ENCODE measurements at regions not wholly inside any gene's neighbourhood (a gene's known extent, or its start where the extent isn't known, plus 50 kb on each side); places are given as distances from the start of the nearest gene placed in this dataset.

DNA sequence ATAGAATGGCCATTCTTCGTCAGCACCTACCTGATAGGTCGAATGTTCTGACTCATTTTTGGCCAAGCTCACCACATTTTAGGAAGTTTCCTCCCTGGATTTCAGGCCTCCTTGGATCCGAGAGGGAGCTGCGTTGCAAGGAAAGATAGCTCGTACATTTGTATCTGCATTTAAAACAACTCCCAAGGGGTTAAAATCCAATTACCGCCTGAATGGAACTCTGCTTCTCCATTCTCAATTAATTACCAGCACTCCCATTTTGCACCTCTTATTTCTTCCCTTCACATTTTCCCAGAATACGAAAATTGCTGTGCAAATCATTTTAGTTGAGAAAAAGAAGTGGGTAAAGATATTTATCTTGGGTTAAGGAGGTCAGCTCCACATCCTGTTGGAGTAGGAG, 610.7 kb downstream of the NPHP4 start:
- intact Hi-C loops (cut with DNase I) = no loop called here
- no peak for DNase-seq (ENCODE audit: low spot score in 2 of 2)
- TF ChIP-seq, protein P1, sequence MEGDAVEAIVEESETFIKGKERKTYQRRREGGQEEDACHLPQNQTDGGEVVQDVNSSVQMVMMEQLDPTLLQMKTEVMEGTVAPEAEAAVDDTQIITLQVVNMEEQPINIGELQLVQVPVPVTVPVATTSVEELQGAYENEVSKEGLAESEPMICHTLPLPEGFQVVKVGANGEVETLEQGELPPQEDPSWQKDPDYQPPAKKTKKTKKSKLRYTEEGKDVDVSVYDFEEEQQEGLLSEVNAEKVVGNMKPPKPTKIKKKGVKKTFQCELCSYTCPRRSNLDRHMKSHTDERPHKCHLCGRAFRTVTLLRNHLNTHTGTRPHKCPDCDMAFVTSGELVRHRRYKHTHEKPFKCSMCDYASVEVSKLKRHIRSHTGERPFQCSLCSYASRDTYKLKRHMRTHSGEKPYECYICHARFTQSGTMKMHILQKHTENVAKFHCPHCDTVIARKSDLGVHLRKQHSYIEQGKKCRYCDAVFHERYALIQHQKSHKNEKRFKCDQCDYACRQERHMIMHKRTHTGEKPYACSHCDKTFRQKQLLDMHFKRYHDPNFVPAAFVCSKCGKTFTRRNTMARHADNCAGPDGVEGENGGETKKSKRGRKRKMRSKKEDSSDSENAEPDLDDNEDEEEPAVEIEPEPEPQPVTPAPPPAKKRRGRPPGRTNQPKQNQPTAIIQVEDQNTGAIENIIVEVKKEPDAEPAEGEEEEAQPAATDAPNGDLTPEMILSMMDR (IDR thresholded peaks at IDR 0.05) = no peak
- Histone ChIP-seq H3K27me3 (no peaks in the 10 kb centered on the region), H3K27ac (no peak overlapping the region), H3K4me1 (no peaks in the 10 kb centered on the region), H3K9me3 (no peaks in the 10 kb centered on the region), H3K36me3 (no peaks in the 10 kb centered on the region), H3K4me3 (no peak overlapping the region)

DNA sequence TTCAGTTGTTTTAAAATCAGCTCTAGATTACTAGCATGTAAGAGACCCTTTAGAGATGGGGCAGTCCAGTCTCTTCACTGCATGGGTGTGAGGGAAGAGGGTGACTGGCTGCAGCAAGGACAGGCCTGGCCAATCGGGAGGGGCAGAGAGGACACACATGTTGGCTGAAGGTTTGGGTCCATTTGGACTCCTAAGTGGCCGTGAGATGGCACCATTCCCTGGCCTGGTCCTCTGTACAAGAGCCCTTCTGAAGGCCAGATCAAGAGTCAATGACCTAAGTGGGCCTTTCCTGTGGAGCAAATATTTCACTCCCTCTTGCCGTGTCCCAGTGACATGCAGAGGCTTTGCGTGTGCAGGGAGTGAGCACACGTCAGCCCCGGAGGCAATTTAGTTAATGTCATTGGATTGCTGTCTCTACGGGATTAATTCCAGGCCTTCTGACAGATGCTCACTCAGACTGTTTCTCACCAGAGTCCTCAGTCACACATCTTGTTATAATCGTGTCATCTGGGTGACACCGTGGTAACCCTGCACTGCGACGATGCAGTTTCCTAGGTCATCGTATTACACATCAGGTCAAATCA, 613.0 kb downstream of the NPHP4 start:
- no peak for DNase-seq (ENCODE audit: low spot score in 2 of 2)
- TF ChIP-seq, protein P1 (IDR thresholded peaks at IDR 0.05) = no peak
- Histone ChIP-seq H3K27me3 (no peaks in the 10 kb centered on the region), H3K4me3 (no peak overlapping the region), H3K4me1 (no peaks in the 10 kb centered on the region), H3K9me3 (no peaks in the 10 kb centered on the region), H3K36me3 (no peaks in the 10 kb centered on the region), H3K27ac (no peak overlapping the region)
- intact Hi-C loops (cut with DNase I) = no loop called here

DNA sequence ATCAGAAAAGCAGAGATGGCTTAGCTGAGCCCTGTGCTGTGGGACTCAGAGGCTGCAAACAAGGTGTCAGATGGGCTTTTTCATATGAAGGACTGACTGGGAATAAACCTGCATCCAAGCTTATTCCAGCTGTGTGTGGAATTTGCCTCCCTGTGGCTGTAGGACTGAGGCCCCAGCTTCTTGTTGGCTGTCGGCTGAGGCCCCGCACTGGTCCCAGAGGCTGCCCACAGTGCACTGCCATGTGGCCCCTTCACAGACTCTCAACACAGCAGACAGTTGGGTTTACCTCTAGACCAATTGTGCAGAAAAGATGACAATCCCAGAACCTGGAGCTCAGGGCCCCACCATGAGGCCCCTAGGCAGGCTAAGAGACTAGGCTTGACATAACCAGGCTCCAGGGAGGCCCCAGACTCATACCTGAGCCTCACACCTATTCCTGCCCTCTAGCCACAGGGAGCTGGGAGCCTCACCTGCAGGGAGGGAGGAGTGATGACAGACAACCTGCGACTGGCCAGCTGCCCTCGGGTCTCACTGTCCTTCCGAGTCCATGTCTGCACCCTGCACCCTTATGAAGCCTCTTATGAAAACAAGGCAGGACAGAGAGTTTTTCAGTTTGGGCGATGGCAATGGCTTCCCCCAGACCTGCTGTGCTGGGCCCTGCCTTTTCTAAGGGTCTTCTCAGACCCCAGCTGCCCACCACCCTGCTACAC, 615.5 kb downstream of the NPHP4 start:
- no peak for DNase-seq (ENCODE audit: low spot score in 2 of 2)
- Histone ChIP-seq H3K9me3 (no peaks in the 10 kb centered on the region), H3K4me1 (no peaks in the 10 kb centered on the region), H3K27ac (no peak overlapping the region), H3K27me3 (no peaks in the 10 kb centered on the region), H3K36me3 (no peaks in the 10 kb centered on the region), H3K4me3 (no peak overlapping the region)
- intact Hi-C loops (cut with DNase I) = no loop called here
- TF ChIP-seq, protein P1 (IDR thresholded peaks at IDR 0.05) = no peak

DNA sequence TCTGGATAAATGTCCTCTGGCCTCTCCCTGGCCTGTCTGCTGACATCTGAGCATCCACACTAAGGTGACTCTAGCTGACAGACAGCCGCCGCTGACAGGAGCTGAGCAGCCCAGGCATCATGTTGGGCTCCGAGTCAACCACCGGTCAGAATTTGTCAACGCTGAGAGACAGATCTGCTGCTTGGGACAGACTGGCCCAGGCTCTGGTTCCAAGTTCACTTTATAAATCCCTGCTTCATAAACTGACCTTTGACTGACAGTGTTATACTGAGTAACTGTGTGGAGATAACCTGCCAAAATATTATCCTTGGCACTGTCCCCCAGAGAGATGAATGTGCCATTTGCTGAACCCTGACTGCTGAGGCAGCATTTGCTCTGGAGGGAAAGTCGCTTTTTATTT, 616.7 kb downstream of the NPHP4 start:
- H3K27me3 ChIP-seq = no peaks in the 10 kb centered on the region
- intact Hi-C loops (cut with DNase I) = no loop called here
- DNase-seq (ENCODE audit: low spot score in 2 of 2) = no peak

DNA sequence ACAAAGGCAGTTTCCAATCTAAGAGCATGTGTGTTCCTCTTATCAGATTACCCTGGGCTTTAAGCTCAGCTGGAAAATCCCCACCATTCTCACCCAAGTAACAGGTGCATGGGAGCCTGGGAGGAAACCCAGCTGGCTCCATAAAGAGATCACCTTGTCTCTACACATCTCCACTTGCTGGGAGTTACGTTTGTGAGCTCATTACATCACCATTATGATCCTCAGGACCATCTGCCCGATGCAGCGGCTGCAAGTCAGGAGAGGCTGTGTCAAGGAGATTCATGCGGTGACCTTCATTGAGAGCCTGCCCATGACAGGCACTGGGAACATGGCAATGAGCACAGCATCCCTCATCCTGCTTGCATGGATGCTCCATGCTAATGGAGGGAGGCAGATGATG, 618.0 kb downstream of the NPHP4 start:
- Histone ChIP-seq H3K9me3 (no peaks in the 10 kb centered on the region), H3K4me1 (no peaks in the 10 kb centered on the region), H3K27me3 (no peaks in the 10 kb centered on the region), H3K4me3 (no peak overlapping the region), H3K27ac (no peak overlapping the region), H3K36me3 (no peaks in the 10 kb centered on the region)
- intact Hi-C loops (cut with DNase I) = no loop called here
- TF ChIP-seq, protein P1 (IDR thresholded peaks at IDR 0.05) = no peak
- no peak for DNase-seq (ENCODE audit: low spot score in 2 of 2)

More for the DNA sequence above, 616.7 kb downstream of the NPHP4 start:
- TF ChIP-seq, protein P1 (IDR thresholded peaks at IDR 0.05) = no peak
- Histone ChIP-seq H3K4me3 (no peak overlapping the region), H3K4me1 (no peaks in the 10 kb centered on the region), H3K9me3 (no peaks in the 10 kb centered on the region), H3K27ac (no peak overlapping the region), H3K36me3 (no peaks in the 10 kb centered on the region)
